ENCODE measurements at regions not wholly inside any gene's neighbourhood (a gene's known extent, or its start where the extent isn't known, plus 50 kb on each side); places are given as distances from the start of the nearest gene placed in this dataset.

- no peaks in the 10 kb centered on the region for H3K79me2 ChIP-seq (ENCODE audit: insufficient read depth, low read length)
- Mint-ChIP-seq H3K36me3 (ENCODE audit: insufficient read depth in 1 of 3, low read depth in 3 of 3) (peaks cover 0 to 2% (median 0%) of the 10 kb centered on the region in 3 experiments; a peak in 1 of 7 replicates), H3K4me3 (no peak overlapping the region), H3K9me3 (peaks cover 2 to 6% of the 10 kb centered on the region in 2 experiments; a peak in 4 of 5 replicates), H3K27ac (no peak overlapping the region), H3K4me1 (no peaks in the 10 kb centered on the region), H3K27me3 (ENCODE audit: low read depth) (peaks cover 8% of the 10 kb centered on the region)
- no peaks in the 10 kb centered on the region for H3K4me1 ChIP-seq (ENCODE audit: insufficient read depth, low read length)
- H4K5ac ChIP-seq (ENCODE audit: insufficient read length, low read depth, low read length): no peak overlapping the region
- no peak for TF ChIP-seq CTCF (conservative IDR thresholded peaks at IDR 0.05)
- H4K91ac ChIP-seq (ENCODE audit: insufficient read length, low read depth, low read length): no peak overlapping the region
- H3K9me3 ChIP-seq (ENCODE audit: control insufficient read depth, low read depth, low read length): no peaks in the 10 kb centered on the region
- DNase-seq: no peak
- H2BK20ac ChIP-seq (ENCODE audit: low read depth, low read length, poor library complexity, severe bottlenecking): no peak overlapping the region
- no peaks in the 10 kb centered on the region for H3K27me3 ChIP-seq (ENCODE audit: insufficient read depth, low read length)
- H2BK5ac ChIP-seq (ENCODE audit: insufficient read length, low read length): no peak overlapping the region
- H3K79me1 ChIP-seq (ENCODE audit: insufficient read depth, low read depth, low read length, poor library complexity, severe bottlenecking): no peaks in the 10 kb centered on the region
- H2BK120ac ChIP-seq (ENCODE audit: low read depth, low read length, poor library complexity, severe bottlenecking): no peak overlapping the region
- no peaks in the 10 kb centered on the region for H4K20me1 ChIP-seq (ENCODE audit: control insufficient read depth, insufficient read depth, insufficient read length)
- H4K8ac ChIP-seq (replicated peaks; ENCODE audit: insufficient read length, low read depth, low read length): no peak overlapping the region
- H3K4me2 ChIP-seq (ENCODE audit: insufficient read depth, insufficient read length, low read length): no peak overlapping the region
- H3K23ac ChIP-seq (ENCODE audit: insufficient read length, low read depth, low read length): no peak overlapping the region
- no peak overlapping the region for H2AFZ ChIP-seq (ENCODE audit: low read length)
- no peak overlapping the region for H3K9ac ChIP-seq (ENCODE audit: extremely low read depth, insufficient read length, low read length)
- no CpG with 5 or more reads among the region's 1 CpG for WGBS (ENCODE audit: extremely low coverage, insufficient read length, low lambda C conversion rate)
- no peak overlapping the region for H3T11ph ChIP-seq (ENCODE audit: low read length)
- no peaks in the 10 kb centered on the region for H3K23me2 ChIP-seq (ENCODE audit: insufficient read length, low read depth, low read length, poor library complexity, severe bottlenecking)
- H2BK12ac ChIP-seq (ENCODE audit: insufficient read length, low read depth, low read length): no peak overlapping the region
- H2AK5ac ChIP-seq (ENCODE audit: insufficient read length, low read length): no peak overlapping the region
- no peak overlapping the region for H3K18ac ChIP-seq (ENCODE audit: insufficient read length, low read depth, low read length)
- H3K4ac ChIP-seq (ENCODE audit: low read depth, low read length): no peak overlapping the region
- no peak overlapping the region for H2BK15ac ChIP-seq (ENCODE audit: low read depth, low read length)
- no peak overlapping the region for H3K14ac ChIP-seq (ENCODE audit: insufficient read depth, low read length)
- H3K27ac ChIP-seq (ENCODE audit: insufficient read length, low read depth, low read length): no peak overlapping the region
- H3K56ac ChIP-seq (ENCODE audit: insufficient read length, low read depth, low read length): no peak overlapping the region
Measured at GRCh38 chr6:27119329-27119728, 128.2 kb upstream of the PRSS16 start.
